ENCODE measurements at regions not wholly inside any gene's neighbourhood (a gene's known extent, or its start where the extent isn't known, plus 50 kb on each side); places are given as distances from the start of the nearest gene placed in this dataset.

- TF ChIP-seq CTCF (IDR thresholded peaks at IDR 0.05) (no peak), ZFX (IDR thresholded peaks at IDR 0.05; ENCODE audit: borderline replicate concordance) (no peak)
Observed at GRCh38 chr22:47376901-47377505, 614.6 kb downstream of the TBC1D22A start.
